ENCODE measurements at regions not wholly inside any gene's neighbourhood (a gene's known extent, or its start where the extent isn't known, plus 50 kb on each side); places are given as distances from the start of the nearest gene placed in this dataset.
"Not testable (repeated sequence)": the region's sequence is repeated elsewhere in the genome, so short reads cannot be mapped to it uniquely, and the experiment has no call there.

GRCh38 chr2:146413086-146413610 is 1431.7 kb upstream of the ACVR2A start:
- no peaks in the 10 kb centered on the region for H3K36me3 Mint-ChIP-seq (ENCODE audit: insufficient read depth)
- peaks cover 3% of the 10 kb centered on the region for H3K4me1 Mint-ChIP-seq (ENCODE audit: low read depth)
- H3K4me3 Mint-ChIP-seq (ENCODE audit: low read depth): no peak overlapping the region
- H3K27ac Mint-ChIP-seq: no peak overlapping the region
- DNase-seq (ENCODE audit: low spot score, unreplicated experiment): no peak
- TF ChIP-seq CTCF (IDR thresholded peaks at IDR 0.05; ENCODE audit: unreplicated experiment): no peak
- no peaks in the 10 kb centered on the region for H3K27me3 Mint-ChIP-seq
- H3K9me3 Mint-ChIP-seq (ENCODE audit: low read depth): no peaks in the 10 kb centered on the region

- H3K27me3 Mint-ChIP-seq: no peaks in the 10 kb centered on the region
- peaks cover 3% of the 10 kb centered on the region for H3K4me1 Mint-ChIP-seq (ENCODE audit: low read depth)
- H3K27ac Mint-ChIP-seq: no peak overlapping the region
- TF ChIP-seq CTCF (IDR thresholded peaks at IDR 0.05; ENCODE audit: unreplicated experiment): peak; percentile 16
- no peaks in the 10 kb centered on the region for H3K36me3 Mint-ChIP-seq (ENCODE audit: insufficient read depth)
- DNase-seq (ENCODE audit: low spot score, unreplicated experiment): no peak
- no peak overlapping the region for H3K4me3 Mint-ChIP-seq (ENCODE audit: low read depth)
- no peaks in the 10 kb centered on the region for H3K9me3 Mint-ChIP-seq (ENCODE audit: low read depth)
These were observed 1432.2 kb upstream of the ACVR2A start for GRCh38 chr2:146412625-146413024.

GRCh38 chr2:146405402-146406309 is 1439.2 kb upstream of the ACVR2A start:
- not testable (repeated sequence) for H3K36me3 Mint-ChIP-seq (ENCODE audit: insufficient read depth); H3K4me3 Mint-ChIP-seq (ENCODE audit: low read depth); H3K4me1 Mint-ChIP-seq (ENCODE audit: low read depth); H3K27ac Mint-ChIP-seq; DNase-seq (ENCODE audit: low spot score, unreplicated experiment); H3K27me3 Mint-ChIP-seq
- peaks cover 22% of the 10 kb centered on the region for H3K9me3 Mint-ChIP-seq (ENCODE audit: low read depth)

- H3K4me3 Mint-ChIP-seq (ENCODE audit: low read depth); H3K4me1 Mint-ChIP-seq (ENCODE audit: low read depth); DNase-seq (ENCODE audit: low spot score, unreplicated experiment); H3K27me3 Mint-ChIP-seq; H3K36me3 Mint-ChIP-seq (ENCODE audit: insufficient read depth); H3K27ac Mint-ChIP-seq: not testable (repeated sequence)
- peaks cover 22% of the 10 kb centered on the region for H3K9me3 Mint-ChIP-seq (ENCODE audit: low read depth)
These were observed 1441.2 kb upstream of the ACVR2A start for GRCh38 chr2:146403546-146404160.

- no peak for TF ChIP-seq CTCF (IDR thresholded peaks at IDR 0.05; ENCODE audit: unreplicated experiment)
- H3K27ac Mint-ChIP-seq: no peak overlapping the region
- H3K4me1 Mint-ChIP-seq (ENCODE audit: low read depth): no peaks in the 10 kb centered on the region
- no peak overlapping the region for H3K4me3 Mint-ChIP-seq (ENCODE audit: low read depth)
- H3K27me3 Mint-ChIP-seq: no peaks in the 10 kb centered on the region
- peaks cover 4% of the 10 kb centered on the region for H3K9me3 Mint-ChIP-seq (ENCODE audit: low read depth)
- no peaks in the 10 kb centered on the region for H3K36me3 Mint-ChIP-seq (ENCODE audit: insufficient read depth)
- DNase-seq (ENCODE audit: low spot score, unreplicated experiment): no peak
These were observed 1452.2 kb upstream of the ACVR2A start for GRCh38 chr2:146392631-146393030.

- H3K27me3 Mint-ChIP-seq: no peaks in the 10 kb centered on the region
- no peak overlapping the region for H3K27ac Mint-ChIP-seq
These were observed 1452.6 kb upstream of the ACVR2A start for GRCh38 chr2:146392186-146392585.

More at GRCh38 chr2:146392186-146392585, 1452.6 kb upstream of the ACVR2A start:
- TF ChIP-seq CTCF (IDR thresholded peaks at IDR 0.05; ENCODE audit: unreplicated experiment): no peak
- Mint-ChIP-seq H3K36me3 (ENCODE audit: insufficient read depth) (no peaks in the 10 kb centered on the region), H3K4me1 (ENCODE audit: low read depth) (no peaks in the 10 kb centered on the region), H3K4me3 (ENCODE audit: low read depth) (no peak overlapping the region), H3K9me3 (ENCODE audit: low read depth) (peaks cover 4% of the 10 kb centered on the region)
- DNase-seq (ENCODE audit: low spot score, unreplicated experiment): no peak

All from progenitor cell of endocrine pancreas (in vitro differentiated cells).